Keratinocyte (primary cell): ENCODE measurements at regions not wholly inside any gene's neighbourhood (a gene's known extent, or its start where the extent isn't known, plus 50 kb on each side); places are given as distances from the start of the nearest gene placed in this dataset.

Experiments
- EZH2 ChIP-seq: IDR thresholded peaks from one replicate; pipeline ENCODE4 v1.6.1; 2012; ENCODE audit warnings: inconsistent platforms, mild to moderate bottlenecking, low read length, moderate library complexity
- TF ChIP-seq, protein P1 (sequence below), 3 experiments: IDR thresholded peaks in 1 of 3; conservative IDR thresholded peaks in 1 of 3; optimal IDR thresholded peaks in 1 of 3; 2 replicates in 2 of 3; 3 replicates in 1 of 3; pipeline versions ENCODE3 to v1.5.1; 2011; ENCODE audit warnings: low read length in 3 of 3, mild to moderate bottlenecking in 3 of 3, moderate library complexity in 2 of 3, control low read depth in 1 of 3, inconsistent platforms in 1 of 3; ENCODE audit not compliant: insufficient read depth in 2 of 3; ENCODE audit errors: extremely low read depth in 1 of 3

DNA sequence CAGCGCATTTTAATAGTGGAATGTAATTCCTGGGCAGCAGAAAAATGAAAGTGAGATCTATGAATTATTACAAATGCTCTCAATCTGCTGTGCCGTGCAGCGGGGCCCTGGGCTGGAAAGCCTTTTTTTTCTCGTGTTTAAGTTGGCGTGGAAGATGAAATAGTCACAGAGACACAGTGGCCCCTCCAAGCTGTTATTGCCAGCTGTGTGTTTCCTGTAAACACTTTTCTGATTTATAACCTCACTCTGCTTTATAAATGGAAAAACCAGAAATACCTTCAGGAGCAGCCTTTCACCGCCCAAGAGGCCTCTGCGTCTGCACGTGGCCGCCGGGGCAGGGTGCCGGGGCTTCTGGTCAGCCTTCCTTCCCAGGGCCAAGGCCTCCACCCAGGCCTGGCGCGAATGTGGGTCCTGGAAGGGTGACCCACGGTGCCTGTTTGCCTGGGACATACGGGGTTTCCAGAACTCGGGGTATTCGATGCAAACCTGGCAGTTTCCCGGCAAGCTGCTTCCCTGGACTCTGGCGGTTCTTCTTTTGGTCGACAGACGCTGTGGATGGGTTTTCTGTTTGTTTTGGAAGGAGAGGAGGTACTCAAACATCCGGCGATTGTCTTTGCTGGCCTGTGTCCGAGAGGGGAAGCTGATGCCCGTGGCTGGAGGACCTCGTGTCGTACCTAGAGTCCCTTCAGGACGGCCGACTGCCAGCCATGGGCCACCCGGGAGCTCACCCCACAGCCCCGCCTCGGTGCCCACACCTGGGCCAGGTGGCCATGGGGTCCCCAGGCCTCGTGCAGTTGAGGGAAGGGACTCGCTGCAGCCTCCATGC lies 256.7 kb downstream of the PARP8 start:
- TF ChIP-seq, protein P1, sequence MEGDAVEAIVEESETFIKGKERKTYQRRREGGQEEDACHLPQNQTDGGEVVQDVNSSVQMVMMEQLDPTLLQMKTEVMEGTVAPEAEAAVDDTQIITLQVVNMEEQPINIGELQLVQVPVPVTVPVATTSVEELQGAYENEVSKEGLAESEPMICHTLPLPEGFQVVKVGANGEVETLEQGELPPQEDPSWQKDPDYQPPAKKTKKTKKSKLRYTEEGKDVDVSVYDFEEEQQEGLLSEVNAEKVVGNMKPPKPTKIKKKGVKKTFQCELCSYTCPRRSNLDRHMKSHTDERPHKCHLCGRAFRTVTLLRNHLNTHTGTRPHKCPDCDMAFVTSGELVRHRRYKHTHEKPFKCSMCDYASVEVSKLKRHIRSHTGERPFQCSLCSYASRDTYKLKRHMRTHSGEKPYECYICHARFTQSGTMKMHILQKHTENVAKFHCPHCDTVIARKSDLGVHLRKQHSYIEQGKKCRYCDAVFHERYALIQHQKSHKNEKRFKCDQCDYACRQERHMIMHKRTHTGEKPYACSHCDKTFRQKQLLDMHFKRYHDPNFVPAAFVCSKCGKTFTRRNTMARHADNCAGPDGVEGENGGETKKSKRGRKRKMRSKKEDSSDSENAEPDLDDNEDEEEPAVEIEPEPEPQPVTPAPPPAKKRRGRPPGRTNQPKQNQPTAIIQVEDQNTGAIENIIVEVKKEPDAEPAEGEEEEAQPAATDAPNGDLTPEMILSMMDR (optimal IDR thresholded peaks at IDR 0.05 in 1 of 3, IDR thresholded peaks at IDR 0.05 in 1 of 3, conservative IDR thresholded peaks at IDR 0.05 in 1 of 3; ENCODE audit: extremely low read depth in 1 of 3, insufficient read depth in 2 of 3, low read length in 3 of 3), result peak in 1 of 3 experiments; percentile 1
- TF ChIP-seq EZH2, result no peak
